Right forelimb (tissue), 1 donor: ENCODE measurements at regions not wholly inside any gene's neighbourhood (a gene's known extent, or its start where the extent isn't known, plus 50 kb on each side); places are given as distances from the start of the nearest gene placed in this dataset.
"Not testable (repeated sequence)": the region's sequence is repeated elsewhere in the genome, so short reads cannot be mapped to it uniquely, and the experiment has no call there.

Experiments
- DNase-seq: peaks from one replicate; pipeline ENCODE4 v3.0.0-alpha.2; 2018

GRCh38 chr2:16090650-16091575, 150.6 kb downstream of the MYCN start:
- no peak for DNase-seq

- DNase-seq: not testable (repeated sequence)
These were observed 149.1 kb downstream of the MYCN start for GRCh38 chr2:16089491-16089890.

- DNase-seq: no peak
These were observed 148.4 kb downstream of the MYCN start for GRCh38 chr2:16088802-16089112.

GRCh38 chr2:16088035-16088801, 147.9 kb downstream of the MYCN start:
- DNase-seq: no peak

GRCh38 chr2:16086136-16086535, 145.8 kb downstream of the MYCN start:
- not testable (repeated sequence) for DNase-seq

- DNase-seq: no peak
These were observed 144.7 kb downstream of the MYCN start for GRCh38 chr2:16085073-16085472.

GRCh38 chr2:16084274-16084673, 143.9 kb downstream of the MYCN start:
- DNase-seq: no peak

GRCh38 chr2:16082276-16082675, 141.9 kb downstream of the MYCN start:
- DNase-seq: no peak

GRCh38 chr2:16081316-16082200, 141.2 kb downstream of the MYCN start:
- DNase-seq: no peak

GRCh38 chr2:16080516-16080915, 140.2 kb downstream of the MYCN start:
- no peak for DNase-seq

- no peak for DNase-seq
These were observed 139.7 kb downstream of the MYCN start for GRCh38 chr2:16080071-16080470.

GRCh38 chr2:16079637-16080036, 139.3 kb downstream of the MYCN start:
- no peak for DNase-seq

GRCh38 chr2:16077601-16078000, 137.3 kb downstream of the MYCN start:
- DNase-seq: no peak

- DNase-seq: no peak
These were observed 136.6 kb downstream of the MYCN start for GRCh38 chr2:16076911-16077310.

GRCh38 chr2:16075045-16076012, 135.0 kb downstream of the MYCN start:
- no peak for DNase-seq

GRCh38 chr2:16073921-16074425, 133.6 kb downstream of the MYCN start:
- DNase-seq: no peak

GRCh38 chr2:16073471-16073870, 133.1 kb downstream of the MYCN start:
- no peak for DNase-seq

GRCh38 chr2:16072638-16073290, 132.4 kb downstream of the MYCN start:
- DNase-seq: no peak

GRCh38 chr2:16071865-16072637, 131.7 kb downstream of the MYCN start:
- no peak for DNase-seq
